VCaP (cell line): ENCODE measurements at regions not wholly inside any gene's neighbourhood (a gene's known extent, or its start where the extent isn't known, plus 50 kb on each side); places are given as distances from the start of the nearest gene placed in this dataset.

Source experiments
- H3K27ac ChIP-seq: fragments of 450-650 bp; 2 replicates; pipeline ENCODE4 v1.5.1; 2017
- TF ChIP-seq, protein P1 (sequence below): fragments of 450-650 bp; conservative IDR thresholded peaks from 2 replicates; pipeline ENCODE4 v1.5.1; 2017; ENCODE audit warnings: mild to moderate bottlenecking, moderate library complexity

DNA sequence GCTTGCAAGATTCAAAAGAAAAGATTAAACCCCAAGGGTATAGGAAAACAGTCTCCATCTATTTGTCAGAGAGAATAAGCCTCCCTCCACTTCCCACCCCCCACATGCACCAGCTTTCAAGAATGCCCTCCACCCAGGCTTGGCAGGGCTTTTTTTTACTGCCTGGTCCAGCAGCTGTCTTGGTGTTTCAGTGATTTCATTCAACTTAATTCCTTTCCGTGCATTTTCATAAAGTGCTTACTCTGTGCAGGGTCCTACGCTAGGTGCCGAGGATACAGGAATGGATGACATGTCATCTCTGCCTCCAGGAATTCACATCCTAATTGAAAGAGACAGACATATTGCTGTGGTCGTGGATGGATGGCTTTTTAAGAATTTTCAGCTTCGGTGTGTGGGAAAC is 117.9 kb downstream of the LRATD1 start:
- TF ChIP-seq, protein P1, sequence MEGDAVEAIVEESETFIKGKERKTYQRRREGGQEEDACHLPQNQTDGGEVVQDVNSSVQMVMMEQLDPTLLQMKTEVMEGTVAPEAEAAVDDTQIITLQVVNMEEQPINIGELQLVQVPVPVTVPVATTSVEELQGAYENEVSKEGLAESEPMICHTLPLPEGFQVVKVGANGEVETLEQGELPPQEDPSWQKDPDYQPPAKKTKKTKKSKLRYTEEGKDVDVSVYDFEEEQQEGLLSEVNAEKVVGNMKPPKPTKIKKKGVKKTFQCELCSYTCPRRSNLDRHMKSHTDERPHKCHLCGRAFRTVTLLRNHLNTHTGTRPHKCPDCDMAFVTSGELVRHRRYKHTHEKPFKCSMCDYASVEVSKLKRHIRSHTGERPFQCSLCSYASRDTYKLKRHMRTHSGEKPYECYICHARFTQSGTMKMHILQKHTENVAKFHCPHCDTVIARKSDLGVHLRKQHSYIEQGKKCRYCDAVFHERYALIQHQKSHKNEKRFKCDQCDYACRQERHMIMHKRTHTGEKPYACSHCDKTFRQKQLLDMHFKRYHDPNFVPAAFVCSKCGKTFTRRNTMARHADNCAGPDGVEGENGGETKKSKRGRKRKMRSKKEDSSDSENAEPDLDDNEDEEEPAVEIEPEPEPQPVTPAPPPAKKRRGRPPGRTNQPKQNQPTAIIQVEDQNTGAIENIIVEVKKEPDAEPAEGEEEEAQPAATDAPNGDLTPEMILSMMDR = no peak
- H3K27ac ChIP-seq = no peak overlapping the region

GRCh38 chr2:14751581-14751980 is 119.1 kb downstream of the LRATD1 start:
- TF ChIP-seq, protein P1 = no peak
- no peak overlapping the region for H3K27ac ChIP-seq

- H3K27ac ChIP-seq = no peak overlapping the region
Measured at GRCh38 chr2:14752295-14752694, 119.8 kb downstream of the LRATD1 start.

GRCh38 chr2:14756122-14756541 is 123.6 kb downstream of the LRATD1 start:
- no peak overlapping the region for H3K27ac ChIP-seq
- TF ChIP-seq, protein P1 = no peak

More at GRCh38 chr2:14752295-14752694, 119.8 kb downstream of the LRATD1 start:
- TF ChIP-seq, protein P1 = no peak

DNA sequence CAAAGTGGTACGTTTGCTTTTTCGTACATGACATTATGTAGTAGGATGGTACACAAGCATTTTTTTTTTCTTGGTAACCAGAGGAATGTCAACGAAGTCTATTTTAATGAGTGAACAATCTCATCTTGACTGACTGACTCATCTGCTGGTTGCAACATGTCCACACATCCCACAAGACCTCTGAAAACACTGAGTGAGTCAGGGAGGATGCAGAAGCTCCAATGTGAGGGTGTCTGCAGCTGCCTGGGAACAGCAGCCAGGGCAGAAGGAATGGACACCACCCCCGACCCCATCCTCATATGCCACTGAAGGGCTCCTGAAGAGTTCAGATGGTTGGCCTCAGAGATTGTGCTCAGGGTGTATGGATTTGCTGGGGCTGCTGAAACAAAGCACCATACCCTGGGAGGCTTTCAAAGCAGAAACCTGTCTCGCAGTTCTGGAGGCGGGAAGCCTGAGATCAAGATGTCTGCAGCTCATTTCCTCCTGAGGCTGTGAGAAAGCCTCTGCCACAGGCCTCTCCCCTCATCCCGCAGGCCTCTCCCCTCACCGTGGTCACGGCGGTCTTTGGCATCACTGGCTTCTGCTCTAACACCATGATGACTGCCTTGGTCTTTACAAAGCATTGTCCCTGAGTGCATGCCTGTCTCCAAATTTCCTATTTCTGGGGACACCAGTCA is 124.6 kb downstream of the LRATD1 start:
- no peak overlapping the region for H3K27ac ChIP-seq
- TF ChIP-seq, protein P1 = no peak

- TF ChIP-seq, protein P1 = no peak
- H3K27ac ChIP-seq = no peak overlapping the region
Measured at GRCh38 chr2:14759082-14759481, 126.6 kb downstream of the LRATD1 start.

GRCh38 chr2:14760169-14760568 is 127.7 kb downstream of the LRATD1 start:
- no peak overlapping the region for H3K27ac ChIP-seq
- TF ChIP-seq, protein P1 = no peak
